ENCODE measurements at regions not wholly inside any gene's neighbourhood (a gene's known extent, or its start where the extent isn't known, plus 50 kb on each side); places are given as distances from the start of the nearest gene placed in this dataset.
"Not testable (repeated sequence)": the region's sequence is repeated elsewhere in the genome, so short reads cannot be mapped to it uniquely, and the experiment has no call there.

DNA sequence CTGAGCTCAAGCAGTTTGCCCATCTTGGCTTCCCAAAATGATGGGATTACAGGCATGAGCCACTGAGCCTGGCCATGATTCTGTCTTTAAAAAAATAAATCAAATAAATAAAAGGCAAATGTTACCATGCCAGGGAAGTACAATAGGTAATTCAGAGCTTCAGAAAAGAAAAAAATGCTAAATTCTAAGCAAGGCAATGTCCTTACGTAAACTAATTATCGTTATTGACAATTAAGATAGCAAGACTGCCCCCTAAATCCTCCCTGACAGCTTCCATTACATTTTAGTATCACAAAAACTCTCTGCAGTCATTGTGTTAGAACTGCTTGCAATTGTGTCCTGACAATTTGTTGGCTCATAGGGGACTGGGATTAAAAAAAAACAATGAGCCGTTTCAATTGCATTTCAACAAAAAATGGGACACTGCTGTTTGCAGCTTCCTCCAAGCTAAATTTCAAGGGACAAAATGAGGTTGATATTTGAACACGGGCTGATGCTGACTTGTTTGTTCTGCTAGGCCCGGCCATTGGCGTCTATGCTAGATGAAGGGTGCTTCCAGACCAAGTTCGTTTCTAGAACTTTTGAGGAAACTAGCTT, 88.9 kb downstream of the MOGAT1 start:
- DNase-seq (ENCODE audit: low read depth) = no peak

DNA sequence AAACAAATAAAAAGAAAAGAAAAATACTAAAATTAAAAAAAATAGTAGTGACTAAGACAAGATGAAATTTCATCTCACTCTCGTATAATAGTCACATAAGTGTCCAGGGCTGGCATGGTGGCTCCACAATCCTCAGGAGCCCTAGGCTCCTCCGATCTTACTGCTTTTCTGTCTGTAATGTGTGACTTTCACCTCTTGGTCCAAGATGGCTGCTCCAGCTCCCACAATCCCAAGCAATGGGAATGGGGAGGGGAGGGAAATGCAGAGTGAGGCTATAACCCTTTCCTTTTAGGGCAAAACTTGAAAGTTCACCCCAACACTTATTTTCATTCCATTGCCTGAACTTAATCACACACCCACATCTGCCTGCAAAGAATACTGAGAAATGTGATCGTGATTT, 90.4 kb downstream of the MOGAT1 start:
- no peak for DNase-seq (ENCODE audit: low read depth)

DNA sequence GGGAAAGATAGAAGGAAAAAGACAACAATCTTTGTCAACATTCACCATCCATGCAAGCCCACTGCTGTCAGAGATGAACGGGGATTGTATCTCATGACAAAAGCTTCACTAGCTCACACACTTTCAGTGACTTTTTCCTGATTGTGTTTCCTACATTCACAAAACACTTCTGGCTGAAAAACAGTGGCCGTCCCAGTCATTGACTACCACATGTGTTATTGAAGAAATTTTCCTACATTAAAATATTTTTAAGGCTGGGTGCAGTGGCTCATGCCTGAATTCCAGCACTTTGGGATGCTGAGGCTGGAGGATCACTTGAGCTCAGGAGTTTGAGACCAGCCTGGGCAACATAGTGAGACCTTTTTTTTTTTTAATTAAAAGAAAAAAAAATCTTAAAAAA, 90.9 kb downstream of the MOGAT1 start:
- no peak for DNase-seq (ENCODE audit: low read depth)

GRCh38 chr2:222765883-222766282, 94.4 kb downstream of the MOGAT1 start:
- DNase-seq (ENCODE audit: low read depth) = not testable (repeated sequence)

DNA sequence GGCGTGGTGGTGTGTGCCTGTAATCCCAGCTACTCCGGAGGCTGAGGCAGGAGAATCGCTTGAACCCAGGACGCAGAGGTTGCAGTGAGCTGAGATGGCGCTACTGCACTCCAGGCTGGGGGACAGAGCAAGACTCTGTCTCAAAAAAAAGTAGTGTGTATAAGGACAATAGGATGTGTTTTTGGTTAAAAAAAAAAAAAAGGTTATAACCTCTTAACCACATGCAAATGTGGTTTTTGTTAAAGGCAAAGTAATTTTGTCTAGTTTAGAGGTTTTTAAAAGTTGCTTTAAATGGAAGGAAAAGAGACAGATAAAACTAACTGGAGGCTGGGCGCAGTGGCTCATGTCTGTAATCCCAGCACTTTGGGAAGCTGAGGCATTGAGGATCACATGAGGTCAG, 92.8 kb upstream of the ACSL3 start:
- DNase-seq (ENCODE audit: low read depth) = not testable (repeated sequence)

GRCh38 chr2:222769446-222769845, 91.4 kb upstream of the ACSL3 start:
- peak; percentile 62 for DNase-seq (ENCODE audit: low read depth)

- peak; percentile 68 for DNase-seq (ENCODE audit: low read depth)
Observed at GRCh38 chr2:222769941-222770340, 90.9 kb upstream of the ACSL3 start.

GRCh38 chr2:222771832-222772231, 89.0 kb upstream of the ACSL3 start:
- DNase-seq (ENCODE audit: low read depth) = no peak

- no peak for DNase-seq (ENCODE audit: low read depth)
Observed at GRCh38 chr2:222774941-222775340, 85.9 kb upstream of the ACSL3 start.

DNA sequence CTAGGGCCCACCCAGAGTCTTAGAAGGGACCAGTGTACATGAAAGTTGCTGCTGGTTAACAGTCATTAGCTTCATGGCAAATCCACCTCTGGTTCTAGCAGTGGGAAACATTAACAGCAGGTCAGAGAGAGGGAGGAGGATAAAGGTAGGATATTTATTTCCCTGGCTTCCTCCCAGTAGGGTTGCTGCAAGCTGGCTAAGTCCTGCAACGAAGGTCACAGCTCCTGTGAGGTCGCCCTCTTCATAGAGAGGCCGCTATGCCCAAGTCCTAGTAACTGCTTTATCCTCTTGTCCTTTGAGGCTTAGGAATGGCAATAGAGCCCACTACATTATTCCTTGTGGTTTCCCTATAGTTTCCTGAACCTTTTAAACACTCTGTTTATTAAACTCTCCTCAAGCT, 84.0 kb upstream of the ACSL3 start:
- no peak for DNase-seq (ENCODE audit: low read depth)

DNA sequence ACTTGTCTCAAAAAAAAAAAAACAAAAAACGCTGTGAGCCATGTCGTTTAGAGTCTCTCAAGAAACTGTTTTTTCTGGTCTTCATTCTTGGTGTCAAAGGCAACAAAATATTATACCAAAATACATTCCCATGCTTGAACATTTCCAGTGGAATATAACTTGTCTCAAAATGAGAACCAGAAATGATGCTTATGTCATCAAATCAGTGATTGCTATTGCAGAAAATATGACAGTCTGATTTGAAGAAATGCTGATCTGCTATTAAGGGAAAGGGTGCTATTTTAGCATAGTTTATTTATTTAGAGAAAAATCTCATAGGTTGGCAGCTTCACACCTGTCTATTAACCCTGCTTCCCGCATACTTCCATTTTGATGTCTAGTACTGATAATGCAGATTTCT, 82.4 kb upstream of the ACSL3 start:
- DNase-seq (ENCODE audit: low read depth) = no peak

DNA sequence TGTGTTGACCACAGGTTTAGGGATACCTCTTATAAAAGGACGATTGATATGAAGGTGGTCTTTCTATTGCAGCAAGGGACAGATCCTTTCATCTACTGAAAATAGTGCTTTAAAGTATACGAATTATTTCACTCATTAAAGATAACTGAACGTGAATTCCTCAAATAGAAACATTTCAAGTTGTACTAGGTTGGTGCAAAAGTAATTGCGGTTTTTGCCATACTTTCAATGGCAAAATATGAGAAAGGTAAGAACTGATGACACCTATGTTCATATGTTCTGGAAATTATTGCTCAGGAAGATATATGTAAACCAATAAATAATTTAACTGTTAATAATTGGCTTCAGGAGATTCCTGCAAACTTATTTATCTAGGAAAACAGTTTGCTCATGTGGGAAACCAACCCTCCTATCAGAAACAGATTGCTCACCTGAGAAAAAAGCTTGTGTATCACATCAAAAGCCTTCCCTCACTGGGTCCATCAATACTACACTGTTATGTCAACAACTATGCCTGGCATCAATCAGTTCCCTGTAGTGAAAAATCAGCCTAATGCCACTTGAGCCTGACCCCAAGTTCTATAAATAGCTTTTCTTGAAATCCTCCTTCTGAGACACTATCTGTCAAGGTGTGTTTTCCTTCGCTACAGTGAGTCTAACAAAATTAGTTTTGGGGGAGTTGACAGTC, 81.5 kb upstream of the ACSL3 start:
- DNase-seq (ENCODE audit: low read depth) = no peak

- no peak for DNase-seq (ENCODE audit: low read depth)
Observed at GRCh38 chr2:222780051-222780450, 80.8 kb upstream of the ACSL3 start.

GRCh38 chr2:222782201-222782730, 78.6 kb upstream of the ACSL3 start:
- DNase-seq (ENCODE audit: low read depth) = peak; percentile 65

DNA sequence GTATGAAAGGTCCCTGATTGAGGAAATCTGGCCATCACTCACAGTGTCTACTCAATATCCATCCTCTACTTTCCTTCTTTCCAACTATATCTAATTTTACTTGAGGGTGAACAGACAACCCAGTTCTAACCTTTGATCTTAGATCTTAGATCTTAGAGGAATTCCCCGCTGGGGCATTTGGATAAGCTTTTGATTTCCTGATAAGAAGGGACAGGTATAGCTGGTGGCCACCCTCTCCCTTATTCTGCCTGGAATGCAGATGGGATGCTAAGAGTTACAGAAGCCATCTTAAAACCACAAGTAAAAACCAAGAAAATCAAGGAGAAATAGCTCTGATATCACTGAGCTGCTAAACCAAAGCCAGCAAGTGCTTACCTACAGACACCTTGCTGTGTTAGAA, 77.2 kb upstream of the ACSL3 start:
- no peak for DNase-seq (ENCODE audit: low read depth)

GRCh38 chr2:222790932-222791331, 69.9 kb upstream of the ACSL3 start:
- DNase-seq (ENCODE audit: low read depth) = no peak

GRCh38 chr2:222792001-222792611, 68.7 kb upstream of the ACSL3 start:
- DNase-seq (ENCODE audit: low read depth) = peak; percentile 12

GRCh38 chr2:222794585-222795449, 66.0 kb upstream of the ACSL3 start:
- no peak for DNase-seq (ENCODE audit: low read depth)

- DNase-seq (ENCODE audit: low read depth) = no peak
Observed at GRCh38 chr2:222795450-222796357, 65.1 kb upstream of the ACSL3 start.

GRCh38 chr2:222796413-222797103, 64.3 kb upstream of the ACSL3 start:
- no peak for DNase-seq (ENCODE audit: low read depth)

DNA sequence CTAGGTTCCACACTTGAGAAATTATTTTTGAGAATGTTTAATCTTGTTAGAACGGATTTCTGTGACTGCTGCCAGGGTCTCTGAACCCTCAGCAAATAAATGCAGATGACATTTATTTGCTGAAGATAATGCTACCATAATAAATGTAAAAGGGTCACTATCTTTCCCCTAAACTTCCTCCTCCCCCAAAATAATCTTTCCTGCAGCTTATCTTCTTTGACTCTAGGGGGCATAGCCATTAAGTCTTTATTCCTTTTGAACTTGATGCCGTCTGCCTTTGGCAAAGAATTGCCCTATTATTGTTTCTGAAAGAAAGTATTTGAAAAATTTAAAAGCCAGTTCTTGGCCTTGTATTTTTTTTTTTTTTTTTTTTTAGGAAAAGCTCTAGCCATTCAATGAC, 63.6 kb upstream of the ACSL3 start:
- DNase-seq (ENCODE audit: low read depth) = peak; percentile 34
